HL-60/S4 treated with retinoic acid at 250 ng/mL for 4 days and 3 days (cell line): ENCODE measurements at regions not wholly inside any gene's neighbourhood (a gene's known extent, or its start where the extent isn't known, plus 50 kb on each side); places are given as distances from the start of the nearest gene placed in this dataset.

Source experiments
- in situ Hi-C: fragments of 300-500 bp; cut with MboI; formaldehyde crosslinking; loops from 2 replicates; pipeline ENCODE4 v1.7.0; 2022; ENCODE audit warnings: low sequenced_read_pairs

GRCh38 chr6:137768935-137769334 is 98.1 kb upstream of the TNFAIP3 start:
- in situ Hi-C loops = no loop called here

GRCh38 chr6:137769797-137770362 is 97.2 kb upstream of the TNFAIP3 start:
- in situ Hi-C loops = no loop called here

- in situ Hi-C loops = no loop called here
These were observed 94.4 kb upstream of the TNFAIP3 start for GRCh38 chr6:137772541-137773250.

- in situ Hi-C loops = no loop called here
These were observed 91.8 kb upstream of the TNFAIP3 start for GRCh38 chr6:137775227-137775626.

- in situ Hi-C loops = no loop called here
These were observed 91.3 kb upstream of the TNFAIP3 start for GRCh38 chr6:137775720-137776119.

GRCh38 chr6:137776256-137776655 is 90.8 kb upstream of the TNFAIP3 start:
- in situ Hi-C loops = no loop called here

- in situ Hi-C loops = no loop called here
These were observed 90.0 kb upstream of the TNFAIP3 start for GRCh38 chr6:137776786-137777686.

- in situ Hi-C loops = no loop called here
These were observed 89.4 kb upstream of the TNFAIP3 start for GRCh38 chr6:137777687-137778075.

- in situ Hi-C loops = no loop called here
These were observed 87.1 kb upstream of the TNFAIP3 start for GRCh38 chr6:137779982-137780381.

GRCh38 chr6:137780447-137781034 is 86.5 kb upstream of the TNFAIP3 start:
- in situ Hi-C loops = no loop called here

GRCh38 chr6:137781639-137782038 is 85.4 kb upstream of the TNFAIP3 start:
- in situ Hi-C loops = no loop called here

GRCh38 chr6:137782166-137783039 is 84.7 kb upstream of the TNFAIP3 start:
- in situ Hi-C loops = no loop called here

- in situ Hi-C loops = no loop called here
These were observed 83.3 kb upstream of the TNFAIP3 start for GRCh38 chr6:137783710-137784109.

- in situ Hi-C loops = no loop called here
These were observed 82.5 kb upstream of the TNFAIP3 start for GRCh38 chr6:137784583-137784982.

- in situ Hi-C loops = no loop called here
These were observed 80.0 kb upstream of the TNFAIP3 start for GRCh38 chr6:137787016-137787415.

GRCh38 chr6:137788248-137788647 is 78.8 kb upstream of the TNFAIP3 start:
- in situ Hi-C loops = no loop called here

- in situ Hi-C loops = no loop called here
These were observed 75.5 kb upstream of the TNFAIP3 start for GRCh38 chr6:137791281-137792159.

GRCh38 chr6:137792160-137793033 is 74.7 kb upstream of the TNFAIP3 start:
- in situ Hi-C loops = no loop called here
